Gastroesophageal sphincter (tissue), 3 donors: ENCODE measurements at regions not wholly inside any gene's neighbourhood (a gene's known extent, or its start where the extent isn't known, plus 50 kb on each side); places are given as distances from the start of the nearest gene placed in this dataset.

Experiments used
- EP300 ChIP-seq: sonication (generic); formaldehyde crosslinking; IDR thresholded peaks from one replicate; pipeline ENCODE4 v1.6.1; 2017; ENCODE audit warnings: antibody characterized with exemption, mild to moderate bottlenecking
- POLR2A ChIP-seq, 2 donors: fragments of 450-650 bp; IDR thresholded peaks; one replicate each; pipeline ENCODE4 v1.6.1; 2017; ENCODE audit warnings: antibody characterized with exemption in 2 of 2, mild to moderate bottlenecking in 2 of 2, moderate library complexity in 1 of 2
- POLR2AphosphoS5 ChIP-seq: sonication (generic); formaldehyde crosslinking; IDR thresholded peaks from one replicate; pipeline ENCODE4 v1.6.1; 2017; ENCODE audit warnings: antibody characterized with exemption
- TF ChIP-seq, protein P1 (sequence below), 4 experiments: fragments of 200-600 bp in 2 of 4; fragments of 450-650 bp in 2 of 4; sonication (generic) in 1 of 4; IDR thresholded peaks; one replicate each; pipeline ENCODE4 v1.5.1; 2017 to 2019; ENCODE audit warnings: antibody characterized with exemption in 4 of 4, mild to moderate bottlenecking in 2 of 4, moderate library complexity in 2 of 4

DNA sequence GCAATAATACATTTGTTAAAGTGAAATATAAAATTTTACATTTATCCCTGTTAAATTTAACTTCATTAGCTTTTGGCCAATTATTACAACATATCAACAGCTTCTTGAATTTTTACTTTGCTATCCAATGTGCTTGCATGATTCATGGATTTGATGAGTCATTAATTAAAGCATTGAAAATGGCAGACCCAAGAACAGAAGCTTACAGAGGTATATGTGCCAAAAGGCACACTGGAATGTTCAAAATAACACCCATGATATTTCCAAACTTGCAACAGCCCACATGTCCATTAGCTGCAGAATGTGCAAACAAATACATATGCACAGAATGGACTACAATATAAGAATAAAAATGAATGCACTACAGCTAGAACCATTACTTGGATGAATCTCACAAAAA lies 76.4 kb upstream of the MAN1A2 start:
- TF ChIP-seq, protein P1, sequence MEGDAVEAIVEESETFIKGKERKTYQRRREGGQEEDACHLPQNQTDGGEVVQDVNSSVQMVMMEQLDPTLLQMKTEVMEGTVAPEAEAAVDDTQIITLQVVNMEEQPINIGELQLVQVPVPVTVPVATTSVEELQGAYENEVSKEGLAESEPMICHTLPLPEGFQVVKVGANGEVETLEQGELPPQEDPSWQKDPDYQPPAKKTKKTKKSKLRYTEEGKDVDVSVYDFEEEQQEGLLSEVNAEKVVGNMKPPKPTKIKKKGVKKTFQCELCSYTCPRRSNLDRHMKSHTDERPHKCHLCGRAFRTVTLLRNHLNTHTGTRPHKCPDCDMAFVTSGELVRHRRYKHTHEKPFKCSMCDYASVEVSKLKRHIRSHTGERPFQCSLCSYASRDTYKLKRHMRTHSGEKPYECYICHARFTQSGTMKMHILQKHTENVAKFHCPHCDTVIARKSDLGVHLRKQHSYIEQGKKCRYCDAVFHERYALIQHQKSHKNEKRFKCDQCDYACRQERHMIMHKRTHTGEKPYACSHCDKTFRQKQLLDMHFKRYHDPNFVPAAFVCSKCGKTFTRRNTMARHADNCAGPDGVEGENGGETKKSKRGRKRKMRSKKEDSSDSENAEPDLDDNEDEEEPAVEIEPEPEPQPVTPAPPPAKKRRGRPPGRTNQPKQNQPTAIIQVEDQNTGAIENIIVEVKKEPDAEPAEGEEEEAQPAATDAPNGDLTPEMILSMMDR (IDR thresholded peaks at IDR 0.05), result no peak
- TF ChIP-seq POLR2AphosphoS5 (no peak), POLR2A (IDR thresholded peaks at IDR 0.05) (no peak), EP300 (no peak)
